Neuron (in vitro differentiated cells): ENCODE measurements at regions not wholly inside any gene's neighbourhood (a gene's known extent, or its start where the extent isn't known, plus 50 kb on each side); places are given as distances from the start of the nearest gene placed in this dataset.

ENCODE experiments used
- H2AFZ ChIP-seq: one replicate; pipeline ENCODE4 v1.6.1; 2013; ENCODE audit warnings: low read depth, mild to moderate bottlenecking, inconsistent platforms, low read length, moderate library complexity
- H3K27me3 ChIP-seq: one replicate; pipeline ENCODE4 v1.6.1; 2013; ENCODE audit warnings: low read length; ENCODE audit not compliant: insufficient read depth
- H3K36me3 ChIP-seq: one replicate; pipeline ENCODE4 v1.6.1; 2013; ENCODE audit warnings: low read length; ENCODE audit not compliant: insufficient read depth
- H3K4me1 ChIP-seq: one replicate; pipeline ENCODE4 v1.6.1; 2013; ENCODE audit warnings: low read length; ENCODE audit not compliant: insufficient read depth
- H3K4me3 ChIP-seq: 2 replicates; pipeline ENCODE4 v1.5.1; 2013; ENCODE audit warnings: mild to moderate bottlenecking, low read length, moderate library complexity
- H3K9me3 ChIP-seq: one replicate; pipeline ENCODE4 v1.6.1; 2013; ENCODE audit warnings: low read length

GRCh38 chr2:220555961-220556630, 928.7 kb downstream of the SLC4A3 start:
- H3K36me3 ChIP-seq = no peaks in the 10 kb centered on the region
- H3K27me3 ChIP-seq = no peaks in the 10 kb centered on the region
- no peak overlapping the region for H3K4me3 ChIP-seq
- no peaks in the 10 kb centered on the region for H3K4me1 ChIP-seq
- H2AFZ ChIP-seq = no peak overlapping the region
- H3K9me3 ChIP-seq = no peaks in the 10 kb centered on the region

DNA sequence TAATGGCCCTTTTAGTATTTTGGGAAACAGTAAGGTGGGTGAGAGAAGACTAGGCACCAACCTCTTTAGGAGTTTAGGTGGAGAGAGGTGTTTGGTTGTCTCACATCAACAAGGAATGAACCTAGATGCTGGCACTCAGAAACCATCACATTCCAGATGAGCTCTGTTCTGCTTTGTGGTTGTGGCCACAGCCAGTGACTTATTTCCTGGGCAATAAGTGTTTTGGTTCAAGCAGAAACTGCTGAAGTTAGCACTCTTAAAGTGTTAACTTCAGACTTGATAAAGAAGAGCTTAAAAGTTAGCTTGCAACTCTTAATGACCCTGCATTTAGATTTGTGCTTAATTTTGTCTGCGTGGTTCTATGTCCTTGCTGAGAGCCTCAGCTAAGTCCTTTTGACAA, 929.2 kb downstream of the SLC4A3 start:
- Histone ChIP-seq H2AFZ (no peak overlapping the region), H3K9me3 (no peaks in the 10 kb centered on the region), H3K4me1 (no peaks in the 10 kb centered on the region), H3K4me3 (no peak overlapping the region), H3K27me3 (no peaks in the 10 kb centered on the region), H3K36me3 (no peaks in the 10 kb centered on the region)

DNA sequence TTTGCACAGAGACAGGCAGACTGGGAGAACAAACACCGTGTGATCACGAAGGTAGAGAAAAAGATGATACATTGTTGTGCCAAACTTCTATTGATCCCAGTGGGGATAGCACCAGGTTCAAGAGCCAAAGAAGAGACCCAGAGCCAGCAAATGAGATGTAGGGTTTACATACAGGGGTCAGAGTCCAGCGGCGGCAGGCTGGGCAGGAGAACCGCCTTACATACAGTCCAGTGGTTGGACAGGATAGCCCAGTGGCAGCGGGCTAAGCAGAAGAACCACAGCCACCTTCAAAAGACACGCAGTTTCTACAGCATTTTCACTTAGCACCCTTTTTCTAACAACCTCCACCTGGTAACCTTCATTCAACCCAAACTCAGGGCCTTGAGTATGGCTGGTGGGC, 932.8 kb downstream of the SLC4A3 start:
- no peaks in the 10 kb centered on the region for H3K27me3 ChIP-seq
- H3K36me3 ChIP-seq = no peaks in the 10 kb centered on the region
- no peaks in the 10 kb centered on the region for H3K9me3 ChIP-seq
- no peak overlapping the region for H3K4me3 ChIP-seq
- no peaks in the 10 kb centered on the region for H3K4me1 ChIP-seq
- H2AFZ ChIP-seq = no peak overlapping the region

- H3K27me3 ChIP-seq = no peaks in the 10 kb centered on the region
- no peaks in the 10 kb centered on the region for H3K4me1 ChIP-seq
- H3K9me3 ChIP-seq = no peaks in the 10 kb centered on the region
- H3K4me3 ChIP-seq = no peak overlapping the region
- no peak overlapping the region for H2AFZ ChIP-seq
- no peaks in the 10 kb centered on the region for H3K36me3 ChIP-seq
Measured at GRCh38 chr2:220562375-220563140, 935.1 kb downstream of the SLC4A3 start.

DNA sequence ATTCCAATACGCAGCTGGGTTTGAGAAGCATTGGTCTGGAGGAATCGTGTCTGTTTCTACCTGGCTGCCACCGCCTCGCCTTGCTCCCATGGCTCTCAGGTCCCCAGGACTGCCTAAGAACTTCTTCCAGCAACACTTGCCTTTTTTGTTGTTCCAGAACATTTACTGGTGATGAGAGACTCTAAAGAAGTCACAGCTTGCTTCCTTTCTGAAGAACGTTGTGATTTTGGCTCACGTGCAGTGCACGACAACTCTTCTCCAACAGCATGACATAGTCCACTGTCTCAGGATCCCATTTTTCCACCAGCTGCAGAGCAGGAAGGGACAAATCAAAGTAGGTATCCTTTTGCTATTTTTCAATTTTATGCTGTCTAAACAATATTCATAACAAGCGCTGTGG, 940.9 kb downstream of the SLC4A3 start:
- H3K27me3 ChIP-seq = no peaks in the 10 kb centered on the region
- no peaks in the 10 kb centered on the region for H3K9me3 ChIP-seq
- no peak overlapping the region for H3K4me3 ChIP-seq
- H3K36me3 ChIP-seq = no peaks in the 10 kb centered on the region
- no peak overlapping the region for H2AFZ ChIP-seq
- H3K4me1 ChIP-seq = no peaks in the 10 kb centered on the region

- Histone ChIP-seq H3K4me3 (no peak overlapping the region), H3K36me3 (no peaks in the 10 kb centered on the region), H2AFZ (no peak overlapping the region), H3K9me3 (no peaks in the 10 kb centered on the region), H3K4me1 (no peaks in the 10 kb centered on the region), H3K27me3 (no peaks in the 10 kb centered on the region)
Measured at GRCh38 chr2:220569112-220569897, 941.9 kb downstream of the SLC4A3 start.

DNA sequence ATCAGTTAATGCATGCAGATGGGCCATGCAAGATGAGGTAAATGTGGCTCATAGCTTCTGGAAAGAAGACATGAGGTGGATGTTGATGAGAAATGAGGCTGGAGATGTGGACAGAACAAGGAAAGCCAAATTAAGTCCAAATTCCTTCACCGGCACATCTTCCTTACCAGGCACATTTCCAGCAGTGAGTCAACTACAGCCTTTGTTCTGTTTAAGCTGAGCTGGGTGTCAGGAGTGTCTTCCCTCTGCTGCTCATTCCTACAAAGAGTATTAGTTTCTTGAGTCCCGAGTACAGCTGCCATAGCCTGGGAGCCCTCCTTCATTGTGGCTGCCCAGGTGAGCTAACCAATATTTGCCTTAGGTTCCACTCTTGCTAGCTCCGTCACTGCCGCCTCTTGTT, 945.0 kb downstream of the SLC4A3 start:
- H2AFZ ChIP-seq = no peak overlapping the region
- no peaks in the 10 kb centered on the region for H3K9me3 ChIP-seq
- H3K4me3 ChIP-seq = no peak overlapping the region
- H3K27me3 ChIP-seq = no peaks in the 10 kb centered on the region
- H3K36me3 ChIP-seq = no peaks in the 10 kb centered on the region
- H3K4me1 ChIP-seq = no peaks in the 10 kb centered on the region

DNA sequence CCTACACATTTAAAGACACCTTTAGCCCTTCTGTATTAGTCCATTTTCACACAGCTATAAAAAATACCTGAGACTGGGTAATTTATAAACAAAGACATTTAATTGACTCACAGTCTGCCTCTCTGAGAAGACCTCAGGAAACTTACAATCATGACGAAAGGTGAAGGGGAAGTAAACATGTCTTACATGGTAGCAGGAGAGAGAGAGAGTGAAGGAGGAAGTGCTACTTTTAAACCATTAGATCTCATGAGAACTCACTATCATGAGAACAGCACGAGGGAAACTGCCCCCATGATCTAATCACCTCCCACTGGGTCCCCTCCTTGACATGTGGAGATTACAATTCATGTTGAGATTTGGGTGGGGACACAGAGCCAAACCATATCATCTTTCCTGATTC, 946.6 kb downstream of the SLC4A3 start:
- H2AFZ ChIP-seq = no peak overlapping the region
- H3K36me3 ChIP-seq = no peaks in the 10 kb centered on the region
- no peaks in the 10 kb centered on the region for H3K9me3 ChIP-seq
- no peak overlapping the region for H3K4me3 ChIP-seq
- no peaks in the 10 kb centered on the region for H3K27me3 ChIP-seq
- no peaks in the 10 kb centered on the region for H3K4me1 ChIP-seq

- no peak overlapping the region for H3K4me3 ChIP-seq
- no peaks in the 10 kb centered on the region for H3K4me1 ChIP-seq
- no peaks in the 10 kb centered on the region for H3K9me3 ChIP-seq
Measured at GRCh38 chr2:220575963-220576362, 948.5 kb downstream of the SLC4A3 start.

DNA sequence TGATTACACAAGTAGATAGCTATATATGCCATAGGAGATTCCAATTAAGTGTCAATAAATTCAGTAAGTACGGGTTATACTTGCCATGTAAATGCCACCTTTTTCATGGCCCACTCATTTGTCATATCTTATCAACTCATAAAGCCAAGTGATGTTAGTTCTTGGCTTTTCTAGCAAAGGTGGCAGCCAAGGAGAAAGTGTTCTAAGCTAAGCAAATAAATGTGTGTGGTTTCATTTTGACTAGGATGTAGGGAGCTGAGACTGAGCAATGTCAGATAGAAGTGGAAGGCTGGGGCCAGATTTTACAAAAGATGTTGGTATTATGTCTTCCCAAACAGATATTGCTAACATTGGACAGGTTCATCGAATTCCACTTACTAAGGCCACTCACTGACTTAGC, 952.0 kb downstream of the SLC4A3 start:
- H3K36me3 ChIP-seq = no peaks in the 10 kb centered on the region
- H3K9me3 ChIP-seq = no peaks in the 10 kb centered on the region
- H3K27me3 ChIP-seq = no peaks in the 10 kb centered on the region
- no peak overlapping the region for H3K4me3 ChIP-seq
- H2AFZ ChIP-seq = no peak overlapping the region
- H3K4me1 ChIP-seq = no peaks in the 10 kb centered on the region

More at GRCh38 chr2:220575963-220576362, 948.5 kb downstream of the SLC4A3 start:
- Histone ChIP-seq H3K27me3 (no peaks in the 10 kb centered on the region), H3K36me3 (no peaks in the 10 kb centered on the region), H2AFZ (no peak overlapping the region)

- Histone ChIP-seq H2AFZ (no peak overlapping the region), H3K9me3 (no peaks in the 10 kb centered on the region), H3K4me3 (no peak overlapping the region), H3K36me3 (no peaks in the 10 kb centered on the region), H3K4me1 (no peaks in the 10 kb centered on the region), H3K27me3 (no peaks in the 10 kb centered on the region)
Measured at GRCh38 chr2:220580113-220580512, 952.7 kb downstream of the SLC4A3 start.

GRCh38 chr2:220583725-220584124, 956.3 kb downstream of the SLC4A3 start:
- Histone ChIP-seq H2AFZ (no peak overlapping the region), H3K36me3 (no peaks in the 10 kb centered on the region), H3K4me1 (no peaks in the 10 kb centered on the region), H3K4me3 (no peak overlapping the region), H3K27me3 (no peaks in the 10 kb centered on the region), H3K9me3 (no peaks in the 10 kb centered on the region)

DNA sequence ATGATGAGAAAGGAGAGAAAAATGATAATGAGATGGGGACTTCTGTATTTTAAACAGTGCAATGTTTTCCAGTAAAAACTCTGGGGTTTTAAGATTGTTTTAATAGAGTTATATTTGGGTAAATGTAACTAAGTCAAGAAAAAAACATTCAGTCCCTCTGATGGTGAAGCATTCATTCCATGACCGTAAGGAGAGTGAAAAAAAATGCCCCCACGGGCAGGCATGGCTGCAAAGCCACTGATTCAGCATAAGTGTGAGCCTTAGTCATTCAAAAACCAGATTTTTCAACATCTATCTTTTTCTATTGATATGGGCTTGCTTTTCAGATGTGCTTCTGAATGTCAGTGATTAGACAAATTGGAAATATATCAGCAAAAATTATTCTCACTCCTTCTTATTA, 957.8 kb downstream of the SLC4A3 start:
- no peak overlapping the region for H2AFZ ChIP-seq
- no peaks in the 10 kb centered on the region for H3K4me1 ChIP-seq
- H3K36me3 ChIP-seq = no peaks in the 10 kb centered on the region
- no peaks in the 10 kb centered on the region for H3K9me3 ChIP-seq
- no peak overlapping the region for H3K4me3 ChIP-seq
- no peaks in the 10 kb centered on the region for H3K27me3 ChIP-seq
